ENCODE measurements at regions not wholly inside any gene's neighbourhood (a gene's known extent, or its start where the extent isn't known, plus 50 kb on each side); places are given as distances from the start of the nearest gene placed in this dataset.

DNA sequence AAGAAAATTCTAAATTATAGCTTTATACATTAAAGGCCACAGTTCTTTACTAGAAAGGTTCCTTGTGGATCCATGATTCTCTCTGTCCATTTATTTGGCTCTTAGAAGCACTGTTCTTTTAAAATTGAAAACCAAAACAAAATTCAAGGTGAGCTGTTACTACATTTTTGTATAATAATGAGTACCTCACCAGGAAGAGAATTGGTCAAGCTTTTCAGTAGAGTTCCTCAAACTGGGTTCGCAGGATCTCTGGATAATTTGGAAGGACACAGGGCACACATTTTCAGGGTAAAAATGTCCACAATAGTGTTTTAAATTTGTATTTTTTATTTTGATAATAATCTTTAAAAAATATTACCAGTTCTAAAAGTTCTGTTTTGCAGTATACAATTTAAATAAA, 93.0 kb downstream of the PPP1R3A start:
- no peak for DNase-seq (ENCODE audit: low spot score)

DNA sequence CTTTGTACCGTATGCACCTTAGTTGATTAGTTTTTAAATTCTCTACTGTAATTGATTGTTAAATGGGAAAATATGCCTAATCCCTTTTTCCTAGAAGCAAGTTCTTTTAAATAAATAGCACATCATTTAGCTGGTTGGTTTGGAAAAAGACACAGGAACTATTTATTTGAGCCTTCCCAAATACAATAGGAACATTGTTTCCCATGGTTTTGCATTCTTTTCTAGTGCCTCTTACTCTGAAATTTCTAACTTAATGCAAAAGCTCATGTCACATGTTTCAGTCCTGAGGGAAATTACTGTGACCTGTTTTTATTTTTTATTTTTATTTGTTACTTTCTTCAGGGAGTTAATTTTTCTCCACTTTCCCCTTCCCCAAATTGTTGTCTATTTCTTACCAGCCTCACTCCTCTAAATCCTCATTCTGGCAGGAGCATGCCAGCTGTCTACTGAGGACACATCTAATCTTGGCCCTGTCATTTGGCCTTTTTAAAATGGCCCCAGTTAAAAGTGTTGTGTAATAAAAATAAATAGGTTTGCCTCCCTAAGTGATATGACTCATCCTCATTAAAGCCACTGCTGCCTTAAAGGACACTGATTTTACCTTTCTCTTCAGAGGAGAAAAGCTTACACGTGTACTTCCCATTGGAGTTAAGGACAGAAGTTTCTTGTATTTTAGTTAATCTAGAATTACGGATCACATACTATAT, 94.5 kb downstream of the PPP1R3A start:
- peak; percentile 44 for DNase-seq (ENCODE audit: low spot score)

DNA sequence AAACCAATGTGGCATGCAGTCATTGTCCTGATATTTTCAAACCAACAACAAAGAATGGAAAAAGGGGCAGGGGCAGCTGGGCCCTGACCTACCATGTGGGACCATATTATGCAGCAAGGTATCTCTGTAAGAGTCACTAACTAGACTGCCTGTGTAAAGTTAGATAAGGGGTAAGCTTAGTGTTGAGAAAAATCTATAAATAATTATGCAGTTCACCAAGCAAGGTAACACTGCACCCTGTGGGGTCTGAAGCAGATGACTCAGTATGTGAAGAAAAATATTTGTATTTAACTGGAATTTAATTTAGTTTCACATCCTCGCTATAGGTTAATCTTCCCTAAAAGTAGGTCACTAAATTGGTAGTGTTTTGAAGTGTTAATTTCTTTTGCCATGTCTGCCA, 99.3 kb downstream of the PPP1R3A start:
- DNase-seq (ENCODE audit: low spot score), result no peak

DNA sequence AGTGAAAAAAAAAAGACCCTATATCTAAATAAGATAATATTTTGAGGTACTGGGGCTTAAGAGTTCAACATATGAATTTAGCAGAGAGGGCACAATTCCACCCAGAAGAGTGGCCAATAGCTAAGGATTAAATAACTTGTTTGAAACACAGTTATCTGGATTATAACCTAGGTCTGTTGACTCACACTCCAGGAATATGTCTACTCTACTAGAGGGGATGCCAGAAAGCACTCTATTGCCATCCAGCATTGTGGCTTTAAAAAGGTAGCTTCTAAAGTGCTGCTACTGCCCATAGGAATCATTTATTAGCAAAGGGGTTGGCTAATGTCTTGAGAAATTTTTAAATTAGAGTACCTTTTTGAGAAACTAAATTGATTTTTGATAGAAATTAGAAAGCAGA, 102.2 kb downstream of the PPP1R3A start:
- no peak for DNase-seq (ENCODE audit: low spot score)

DNA sequence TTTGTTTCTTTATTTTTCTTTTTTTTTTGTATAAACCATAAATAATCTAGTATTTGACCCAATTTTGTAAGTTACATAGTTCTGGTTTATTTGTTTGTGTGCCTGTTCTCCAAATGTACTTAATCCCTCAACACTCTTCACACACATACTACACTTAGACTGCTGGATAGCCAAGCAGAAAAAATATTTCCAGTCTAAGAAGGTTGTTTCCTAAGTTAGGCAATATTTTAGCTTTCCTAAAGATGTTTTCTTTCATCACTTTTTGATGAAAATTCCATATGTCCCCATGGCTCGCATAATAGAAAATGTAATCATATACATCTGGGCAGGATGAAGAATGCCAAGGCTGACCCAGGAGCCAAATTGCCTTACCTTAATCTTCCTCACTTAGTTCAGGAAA, 105.3 kb downstream of the PPP1R3A start:
- no peak for DNase-seq (ENCODE audit: low spot score)

DNA sequence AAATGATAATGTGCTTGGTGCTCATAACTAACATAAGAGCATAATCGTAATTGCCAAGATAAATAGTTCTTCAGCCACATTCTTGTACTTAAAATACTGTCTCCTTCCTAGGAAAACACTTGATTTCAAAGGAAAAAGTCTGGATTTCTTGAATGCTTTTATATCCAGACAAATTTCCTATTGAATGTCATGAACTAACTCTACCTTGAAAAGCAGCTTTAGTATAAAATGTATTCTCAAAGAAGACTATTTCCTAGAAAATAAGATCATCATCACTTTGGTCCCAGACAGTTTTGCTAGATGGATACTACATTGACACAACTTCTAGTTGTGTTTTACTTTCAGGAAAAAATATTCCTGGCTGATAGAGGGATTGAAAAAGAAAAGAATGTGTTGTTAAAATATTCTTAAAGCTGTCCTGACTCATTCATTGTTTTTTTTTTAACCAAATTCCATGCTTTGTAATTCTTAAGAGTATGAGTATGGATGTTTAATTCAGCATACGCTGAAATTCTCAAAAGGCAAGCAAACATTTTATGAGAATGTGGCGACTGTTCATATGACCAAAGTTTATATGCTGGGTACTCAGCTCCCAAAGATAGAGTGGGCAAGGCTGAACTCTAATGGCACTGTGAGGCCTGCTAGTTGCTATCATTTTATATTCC, 106.1 kb downstream of the PPP1R3A start:
- no peak for DNase-seq (ENCODE audit: low spot score)

DNA sequence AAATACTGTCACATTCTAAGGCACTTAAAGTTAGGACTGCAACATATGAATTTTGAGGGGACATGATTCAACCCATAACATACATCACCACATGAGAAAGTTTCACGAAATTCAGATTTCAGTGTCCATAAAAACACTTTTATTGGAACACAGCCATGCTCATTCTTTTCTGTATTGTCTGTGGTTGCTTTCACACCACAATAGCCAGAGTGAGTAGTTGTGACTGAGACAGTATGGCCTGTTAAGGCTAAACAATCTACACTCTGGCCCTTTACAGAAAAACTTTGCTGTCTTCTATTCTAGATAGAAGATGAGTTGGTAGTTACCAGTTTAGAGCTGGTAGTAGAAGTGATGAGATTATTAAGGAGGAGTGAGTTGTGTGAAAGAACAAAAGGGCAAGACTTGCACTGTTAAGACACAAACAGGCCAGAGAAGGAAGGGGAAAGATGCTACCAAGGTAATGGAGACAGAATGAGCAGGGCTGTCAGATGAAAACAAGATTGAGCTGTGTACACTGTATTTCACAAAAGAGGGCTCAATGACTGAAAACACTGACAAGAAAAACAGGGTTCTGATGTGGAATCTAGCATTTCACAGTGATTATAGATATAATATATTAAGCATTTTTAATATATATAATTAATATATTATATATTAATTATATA, 108.6 kb downstream of the PPP1R3A start:
- DNase-seq (ENCODE audit: low spot score), result no peak

DNA sequence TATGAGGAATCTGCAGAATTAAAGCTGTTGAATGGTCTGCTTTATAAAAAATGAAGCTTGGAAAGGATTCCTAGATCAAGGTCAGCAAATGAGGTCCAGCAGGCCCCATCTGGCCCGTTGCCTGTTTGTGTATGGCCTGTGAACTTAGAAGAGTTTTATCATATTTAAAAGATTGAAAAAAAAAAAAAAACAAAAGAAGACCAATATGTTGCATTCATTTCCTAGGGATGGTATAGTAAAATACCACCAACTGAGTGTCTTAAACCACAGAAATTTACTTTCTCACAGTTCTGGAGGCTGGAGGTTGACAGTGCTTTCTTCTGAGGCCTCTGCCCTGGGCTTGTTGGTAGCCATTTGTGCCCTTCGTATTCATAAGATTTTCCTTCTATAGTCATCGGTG, 109.2 kb downstream of the PPP1R3A start:
- DNase-seq (ENCODE audit: low spot score), result no peak

DNA sequence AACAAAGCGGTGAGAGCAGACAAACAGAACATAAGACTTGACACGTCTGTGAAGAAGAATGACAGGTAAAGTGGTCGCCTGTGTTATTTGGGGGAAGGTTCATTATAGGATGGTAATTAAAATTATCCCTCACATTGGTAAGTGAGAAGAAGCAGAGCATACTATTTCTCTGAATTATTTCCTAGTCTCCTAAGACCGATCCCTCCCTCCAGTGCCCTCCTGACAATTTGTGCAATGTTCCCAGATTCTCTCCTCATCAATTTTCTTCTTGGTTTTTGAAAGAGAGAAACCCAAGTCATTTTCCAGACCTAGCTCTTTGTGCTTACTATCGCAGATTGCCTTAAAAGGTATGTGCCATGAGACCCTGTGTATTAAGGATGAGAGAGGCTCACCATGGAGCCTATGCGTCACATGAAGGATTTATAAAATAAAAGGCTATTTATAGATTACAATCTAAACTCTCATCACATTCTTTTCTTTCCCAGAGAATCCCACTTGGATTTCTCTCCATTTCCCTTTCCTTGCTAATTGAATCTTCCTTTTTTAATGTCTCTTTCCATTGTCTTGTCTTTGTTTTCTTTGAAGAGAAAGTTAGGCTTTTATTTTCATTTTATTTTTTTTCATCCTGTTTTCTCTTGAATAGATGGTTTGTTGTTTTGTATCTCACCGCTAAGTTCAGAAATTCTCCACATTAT, 112.0 kb downstream of the PPP1R3A start:
- no peak for DNase-seq (ENCODE audit: low spot score)

DNA sequence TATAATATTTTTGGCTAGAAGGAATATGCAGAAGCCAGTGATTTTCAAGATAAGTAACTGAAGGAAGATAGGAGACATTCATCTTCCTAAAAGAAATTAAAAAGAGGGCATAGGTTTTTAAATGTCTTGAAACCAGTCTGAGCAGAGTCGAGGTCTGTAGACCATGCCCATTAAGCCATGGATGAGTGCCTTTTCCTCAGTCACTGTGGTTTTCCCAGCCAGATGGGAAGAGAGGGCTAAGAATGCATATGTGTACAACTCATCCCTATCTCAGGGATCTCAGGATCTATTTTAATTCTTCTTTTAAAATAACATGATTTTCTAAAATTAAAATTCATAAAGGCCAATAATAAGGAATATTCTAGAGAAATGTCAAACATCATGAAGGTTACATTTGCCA, 112.8 kb downstream of the PPP1R3A start:
- DNase-seq (ENCODE audit: low spot score), result no peak

DNA sequence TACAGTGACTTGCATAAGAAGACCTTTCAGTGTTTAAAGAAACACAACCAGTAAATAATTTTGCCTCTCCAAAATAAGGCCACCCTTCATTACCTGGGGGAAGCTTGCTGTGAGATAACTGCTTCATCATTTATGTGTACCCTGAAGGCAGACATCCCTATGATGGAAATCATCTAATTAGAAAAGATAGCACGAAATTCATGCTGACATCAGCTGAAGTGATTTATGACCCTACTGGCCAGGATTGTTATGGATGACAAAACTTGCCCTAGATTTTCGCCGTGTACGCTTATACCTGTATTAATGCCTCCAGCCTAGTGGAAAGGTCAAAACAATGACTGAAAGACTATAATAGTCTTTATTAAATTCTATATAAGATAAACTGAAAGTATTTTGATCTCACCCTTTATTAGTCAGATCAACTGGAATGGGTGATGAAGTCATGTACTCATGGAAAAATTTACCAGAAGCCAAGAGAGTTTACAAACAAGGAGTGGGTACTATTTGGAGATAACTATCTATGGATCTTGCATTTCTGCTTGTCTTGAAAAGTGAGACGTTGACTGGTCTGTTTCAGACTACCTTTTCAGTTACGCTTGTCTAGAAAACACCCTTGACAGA, 114.2 kb downstream of the PPP1R3A start:
- DNase-seq (ENCODE audit: low spot score), result no peak

DNA sequence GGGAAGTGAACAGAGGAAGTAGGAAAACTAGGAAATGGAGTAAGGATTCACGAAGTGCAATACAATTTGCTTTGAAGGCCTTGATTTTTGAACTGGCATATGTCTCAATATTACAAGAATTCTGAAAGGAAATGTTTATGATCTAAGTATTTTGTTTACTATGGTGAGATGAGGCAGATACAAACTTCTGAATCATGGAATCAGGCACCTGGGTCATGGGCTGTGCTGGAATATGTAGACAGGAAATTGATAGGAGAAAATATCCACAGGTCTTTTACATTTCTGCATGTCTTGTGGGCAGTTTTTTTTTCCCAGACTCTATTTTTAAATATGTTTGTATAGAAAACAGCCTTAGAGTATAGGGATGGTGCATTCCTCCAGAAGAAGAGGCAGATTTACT, 117.1 kb downstream of the PPP1R3A start:
- no peak for DNase-seq (ENCODE audit: low spot score)

DNA sequence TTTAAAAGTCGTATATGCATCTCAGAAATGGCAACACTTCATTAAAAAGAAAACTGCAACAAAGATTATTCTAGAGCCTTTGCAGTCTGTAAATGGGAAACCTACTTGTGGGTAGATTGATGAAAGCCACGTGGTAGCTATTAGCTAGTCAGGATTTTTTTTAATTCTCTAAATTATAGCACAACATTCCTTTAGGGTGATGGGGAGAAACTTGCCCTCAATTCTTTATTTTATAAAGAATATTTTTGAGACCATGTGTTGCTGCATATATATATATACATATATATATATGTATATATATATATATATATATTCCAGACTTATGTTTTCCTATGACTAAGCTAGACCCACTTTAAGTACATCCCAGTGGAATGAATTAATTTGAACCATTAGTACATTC, 118.0 kb downstream of the PPP1R3A start:
- no peak for DNase-seq (ENCODE audit: low spot score)

DNA sequence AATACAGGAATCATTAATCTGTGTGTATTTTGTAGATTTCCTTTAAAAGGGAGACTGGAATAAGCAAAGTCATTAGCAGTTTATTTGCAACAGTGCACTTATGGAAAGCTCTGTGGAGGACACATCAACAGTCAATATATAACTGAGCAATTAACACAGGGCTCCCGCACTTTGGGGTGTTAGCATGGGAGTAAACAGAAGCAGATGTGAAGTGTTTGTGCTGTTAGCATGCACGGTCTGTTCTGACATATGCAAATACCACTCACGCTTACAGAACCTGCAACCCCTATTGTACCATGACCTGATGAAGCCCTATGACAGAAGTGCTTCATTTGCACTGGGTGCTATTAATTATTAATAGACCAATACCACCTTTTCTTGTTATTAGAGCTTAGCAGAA, 118.9 kb downstream of the PPP1R3A start:
- no peak for DNase-seq (ENCODE audit: low spot score)

DNA sequence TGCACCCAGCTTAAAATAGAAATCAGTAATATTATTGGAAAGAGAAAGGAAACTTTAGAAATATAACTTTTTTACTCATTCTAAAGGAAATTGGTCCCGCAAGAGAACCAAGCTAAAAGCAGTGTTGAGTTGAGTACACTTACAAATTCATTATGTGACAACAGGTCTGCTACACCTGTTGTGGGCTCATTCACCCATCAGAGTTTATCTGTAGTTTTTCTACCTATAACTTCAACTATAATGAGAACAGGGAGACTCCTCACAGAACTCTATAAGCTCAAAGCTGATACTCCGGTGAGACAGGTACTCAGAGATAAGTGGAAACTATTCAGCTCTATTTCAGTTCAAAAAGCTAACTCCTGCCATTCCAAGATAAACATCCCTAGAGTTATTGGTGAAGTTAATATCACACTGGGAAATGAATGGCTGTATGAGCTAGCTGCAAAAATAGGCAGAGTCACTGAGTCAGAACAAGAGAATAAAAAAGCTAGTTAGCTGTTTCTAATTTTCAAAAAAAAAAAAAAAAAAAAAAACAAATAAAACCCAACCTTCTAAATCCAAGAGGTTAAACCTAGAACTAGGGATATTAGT, 121.3 kb downstream of the PPP1R3A start:
- no peak for DNase-seq (ENCODE audit: low spot score)

DNA sequence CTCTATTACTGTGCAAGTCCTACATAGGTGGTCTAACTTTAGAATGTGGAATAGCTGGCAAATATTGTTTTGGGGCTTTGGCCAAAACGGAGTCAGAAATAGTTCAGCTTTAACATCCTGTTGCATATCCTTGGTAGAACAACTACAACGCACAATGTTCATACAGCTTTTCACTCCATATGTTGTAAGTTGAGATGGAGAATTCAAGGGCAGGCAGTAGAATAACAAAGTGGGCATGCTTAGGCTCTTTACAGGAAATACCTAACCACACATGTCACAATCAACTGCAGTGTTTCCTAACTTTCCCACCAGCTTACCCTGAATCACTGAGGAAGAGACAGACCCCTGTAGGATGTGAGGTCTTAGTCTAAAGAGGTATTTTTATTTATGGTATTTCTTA, 122.3 kb downstream of the PPP1R3A start:
- DNase-seq (ENCODE audit: low spot score), result no peak

DNA sequence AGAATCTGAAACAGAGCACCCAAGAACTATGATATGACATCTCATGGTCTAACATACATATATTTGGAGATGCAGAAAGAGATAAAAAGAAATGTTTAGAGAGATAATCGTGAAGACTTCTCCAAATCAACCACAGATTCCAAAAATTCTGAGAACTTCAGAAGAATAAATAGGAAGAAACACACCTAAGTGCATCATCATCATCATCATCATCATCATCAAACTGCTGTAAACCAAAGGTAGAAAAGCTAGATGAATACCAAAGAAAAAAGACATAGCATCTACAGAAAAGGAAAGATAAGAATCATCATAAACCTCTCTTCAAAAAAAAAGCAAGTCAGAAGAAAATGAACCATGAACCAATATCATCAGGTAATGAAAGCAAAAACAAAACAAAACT, 124.2 kb downstream of the PPP1R3A start:
- no peak for DNase-seq (ENCODE audit: low spot score)

DNA sequence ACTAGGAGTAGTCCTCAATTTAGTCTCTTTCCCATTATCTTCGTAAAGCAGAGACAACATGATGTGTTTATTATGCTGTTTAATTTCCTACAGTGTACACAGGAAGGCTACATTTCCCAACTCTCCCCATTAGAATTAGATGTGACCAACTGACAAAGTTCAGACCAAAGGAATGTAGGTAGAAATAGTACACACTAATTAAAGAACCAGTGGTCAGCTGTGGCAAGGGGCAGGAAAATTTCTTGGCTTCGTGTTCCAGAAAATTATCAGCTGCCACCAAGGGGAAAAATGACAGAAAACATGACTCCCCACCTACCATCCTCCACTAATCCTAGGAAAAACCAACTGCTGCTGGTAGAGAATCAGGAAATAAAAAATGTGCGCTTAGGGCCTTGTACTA, 125.6 kb downstream of the PPP1R3A start:
- no peak for DNase-seq (ENCODE audit: low spot score)

DNA sequence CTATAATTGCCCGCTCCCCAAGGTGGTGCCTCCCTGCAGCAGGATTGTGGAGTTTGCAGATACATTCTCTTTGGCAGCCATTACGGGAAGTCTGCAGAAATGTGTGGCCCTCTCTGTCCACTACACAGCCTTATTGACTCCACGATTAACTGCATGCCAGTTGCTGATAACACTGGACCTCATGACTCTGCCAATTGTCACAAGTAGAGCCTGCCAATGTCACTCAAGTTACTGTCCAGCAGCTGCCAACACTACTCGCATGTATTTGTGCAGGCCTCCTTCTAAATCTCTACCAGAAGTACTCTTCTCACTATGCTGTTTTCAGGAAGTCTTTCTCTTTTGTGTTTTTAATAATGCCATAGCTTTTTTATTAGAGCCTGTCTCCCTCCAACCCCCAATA, 128.8 kb downstream of the PPP1R3A start:
- DNase-seq (ENCODE audit: low spot score), result no peak

DNA sequence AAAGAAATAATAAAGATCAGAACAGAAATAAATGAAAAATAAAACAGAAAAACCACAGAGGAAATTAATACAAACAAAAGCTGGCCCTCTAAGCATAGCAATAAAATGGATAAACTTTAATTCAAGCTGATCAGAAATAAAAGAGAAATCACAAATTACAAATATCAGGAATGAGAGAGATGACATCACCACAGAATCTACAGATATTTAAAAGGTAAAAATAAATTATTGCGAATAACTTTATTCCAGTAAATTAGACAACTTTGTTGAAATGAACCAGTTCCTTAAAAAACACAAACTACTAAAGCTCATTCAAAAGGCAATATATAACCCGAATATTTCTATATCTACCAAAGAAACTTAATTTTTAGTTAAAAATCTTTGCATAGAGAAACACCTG, 131.7 kb downstream of the PPP1R3A start:
- no peak for DNase-seq (ENCODE audit: low spot score)

DNA sequence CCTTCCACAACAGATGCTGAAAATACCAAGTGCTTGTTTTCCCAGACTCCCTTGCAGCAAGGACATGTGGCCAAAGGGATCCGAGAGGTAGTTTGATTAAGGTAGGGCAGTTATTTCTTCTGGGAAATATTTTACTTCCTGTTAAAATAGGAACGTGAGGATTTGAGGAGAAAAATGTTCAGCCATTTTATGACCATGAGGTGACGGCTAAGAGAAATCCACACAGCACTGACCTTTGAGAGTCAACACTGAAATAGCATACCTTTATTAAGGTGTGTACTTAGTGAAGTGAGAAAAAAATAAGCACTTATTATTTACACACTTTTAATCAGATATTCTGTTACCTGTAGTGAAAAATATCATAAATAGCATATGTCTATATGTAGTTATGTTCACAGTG, 133.9 kb downstream of the PPP1R3A start:
- no peak for DNase-seq (ENCODE audit: low spot score)

DNA sequence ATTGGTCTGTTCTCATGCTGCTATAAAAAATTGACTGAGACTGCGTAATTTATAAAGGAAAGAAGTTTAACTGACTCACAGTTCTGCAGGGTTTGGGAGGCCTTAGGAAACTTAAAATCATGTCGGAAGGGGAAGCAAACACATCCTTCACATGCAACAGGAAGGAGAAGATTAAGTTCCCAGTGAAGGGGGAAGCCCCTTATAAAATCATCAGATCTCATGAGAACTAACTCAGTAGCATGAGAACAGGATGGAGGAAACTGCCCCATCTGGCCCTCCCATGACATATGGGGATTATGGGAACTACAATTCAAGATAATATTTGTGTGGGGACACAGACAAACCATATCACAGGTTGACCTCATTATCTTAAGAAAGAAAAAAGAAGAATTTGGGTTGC, 134.5 kb downstream of the PPP1R3A start:
- no peak for DNase-seq (ENCODE audit: low spot score)

All from pons (tissue), 1 donor.